Tibial nerve (tissue), 3 donors: ENCODE measurements at regions not wholly inside any gene's neighbourhood (a gene's known extent, or its start where the extent isn't known, plus 50 kb on each side); places are given as distances from the start of the nearest gene placed in this dataset.

Experiments
- POLR2A ChIP-seq, 2 donors: fragments of 450-650 bp; IDR thresholded peaks; one replicate each; pipeline ENCODE4 v1.6.1; 2017; ENCODE audit warnings: antibody characterized with exemption in 2 of 2, mild to moderate bottlenecking in 2 of 2, moderate library complexity in 2 of 2
- TF ChIP-seq, protein P1 (sequence below), 5 experiments: fragments of 200-600 bp in 3 of 5; fragments of 450-650 bp in 2 of 5; sonication (generic) in 3 of 5; IDR thresholded peaks; one replicate each; pipeline ENCODE4 v1.5.1; 2016 to 2019; ENCODE audit warnings: antibody characterized with exemption in 5 of 5, mild to moderate bottlenecking in 3 of 5, moderate library complexity in 2 of 5

DNA sequence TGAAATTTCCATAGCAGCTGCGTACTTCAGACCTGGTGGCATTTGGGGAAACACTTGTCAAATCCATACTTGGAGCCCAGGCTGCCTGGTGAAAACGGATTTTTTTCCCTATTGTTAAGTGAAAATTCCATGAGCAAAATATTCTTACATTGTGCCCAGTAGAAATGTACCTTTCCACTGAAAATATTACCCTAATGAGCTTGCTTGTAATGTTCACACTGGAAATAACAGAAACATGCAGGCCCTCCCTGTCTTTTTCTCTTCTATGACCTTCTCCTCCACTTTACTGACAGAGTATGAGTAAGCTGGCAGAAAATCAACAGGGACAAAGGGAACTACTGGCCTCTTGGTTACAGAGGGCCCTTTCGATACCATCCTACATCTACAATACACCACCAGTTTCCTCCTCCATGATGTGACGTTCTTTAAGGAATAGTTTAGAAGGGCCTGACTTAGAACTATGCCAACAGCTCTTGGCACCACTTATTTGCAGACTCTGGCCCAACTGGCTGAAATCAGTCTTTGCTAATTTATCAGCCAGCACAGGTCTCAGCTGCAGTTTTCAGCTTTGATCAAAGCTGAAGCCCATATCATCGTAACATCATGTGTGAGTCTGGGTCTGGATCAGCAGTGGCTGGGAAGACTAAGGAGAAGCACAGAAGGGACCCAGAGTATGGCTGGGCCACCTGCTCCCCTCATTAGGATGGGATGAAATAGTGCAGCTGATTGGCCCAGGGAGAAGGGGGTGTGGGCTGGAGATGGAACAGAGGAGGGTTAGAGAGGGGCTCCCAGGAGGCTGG, 272.2 kb upstream of the ID2 start:
- TF ChIP-seq, protein P1, sequence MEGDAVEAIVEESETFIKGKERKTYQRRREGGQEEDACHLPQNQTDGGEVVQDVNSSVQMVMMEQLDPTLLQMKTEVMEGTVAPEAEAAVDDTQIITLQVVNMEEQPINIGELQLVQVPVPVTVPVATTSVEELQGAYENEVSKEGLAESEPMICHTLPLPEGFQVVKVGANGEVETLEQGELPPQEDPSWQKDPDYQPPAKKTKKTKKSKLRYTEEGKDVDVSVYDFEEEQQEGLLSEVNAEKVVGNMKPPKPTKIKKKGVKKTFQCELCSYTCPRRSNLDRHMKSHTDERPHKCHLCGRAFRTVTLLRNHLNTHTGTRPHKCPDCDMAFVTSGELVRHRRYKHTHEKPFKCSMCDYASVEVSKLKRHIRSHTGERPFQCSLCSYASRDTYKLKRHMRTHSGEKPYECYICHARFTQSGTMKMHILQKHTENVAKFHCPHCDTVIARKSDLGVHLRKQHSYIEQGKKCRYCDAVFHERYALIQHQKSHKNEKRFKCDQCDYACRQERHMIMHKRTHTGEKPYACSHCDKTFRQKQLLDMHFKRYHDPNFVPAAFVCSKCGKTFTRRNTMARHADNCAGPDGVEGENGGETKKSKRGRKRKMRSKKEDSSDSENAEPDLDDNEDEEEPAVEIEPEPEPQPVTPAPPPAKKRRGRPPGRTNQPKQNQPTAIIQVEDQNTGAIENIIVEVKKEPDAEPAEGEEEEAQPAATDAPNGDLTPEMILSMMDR (IDR thresholded peaks at IDR 0.05) = no peak
- no peak for TF ChIP-seq POLR2A (IDR thresholded peaks at IDR 0.05)
